ENCODE measurements at regions not wholly inside any gene's neighbourhood (a gene's known extent, or its start where the extent isn't known, plus 50 kb on each side); places are given as distances from the start of the nearest gene placed in this dataset.

DNA sequence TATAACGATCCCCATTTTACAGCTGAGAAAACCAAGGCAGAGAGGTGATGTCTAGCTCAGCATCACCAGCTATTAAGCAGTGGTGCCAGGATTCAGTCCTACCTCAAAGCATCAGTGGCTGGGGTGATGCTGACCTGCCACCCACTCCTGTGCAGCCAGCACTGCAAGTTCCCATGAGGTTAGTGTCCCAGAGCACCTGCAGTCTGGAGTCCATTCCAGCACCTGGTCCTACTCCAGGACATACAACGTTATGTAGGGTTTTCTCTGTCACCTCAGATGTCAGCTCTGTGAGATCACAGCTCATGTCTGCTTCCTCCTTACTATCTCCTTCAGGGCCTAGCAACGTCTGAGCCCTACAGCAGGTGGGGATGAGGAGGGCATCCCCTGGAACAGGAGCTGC is 328.0 kb upstream of the HS6ST1 start:
- H3K4me3 ChIP-seq (ENCODE audit: severe bottlenecking), result no peak overlapping the region
- H3K36me3 ChIP-seq (ENCODE audit: low read depth), result no peaks in the 10 kb centered on the region
- no peaks in the 10 kb centered on the region for H3K27me3 ChIP-seq (ENCODE audit: insufficient read depth, poor library complexity, severe bottlenecking)
- DNase-seq (ENCODE audit: low spot score), result no peak
- H3K27ac ChIP-seq (ENCODE audit: poor library complexity, severe bottlenecking), result no peak overlapping the region
- H3K4me1 ChIP-seq (ENCODE audit: insufficient read depth, poor library complexity, severe bottlenecking), result no peaks in the 10 kb centered on the region
- TF ChIP-seq, protein P1, sequence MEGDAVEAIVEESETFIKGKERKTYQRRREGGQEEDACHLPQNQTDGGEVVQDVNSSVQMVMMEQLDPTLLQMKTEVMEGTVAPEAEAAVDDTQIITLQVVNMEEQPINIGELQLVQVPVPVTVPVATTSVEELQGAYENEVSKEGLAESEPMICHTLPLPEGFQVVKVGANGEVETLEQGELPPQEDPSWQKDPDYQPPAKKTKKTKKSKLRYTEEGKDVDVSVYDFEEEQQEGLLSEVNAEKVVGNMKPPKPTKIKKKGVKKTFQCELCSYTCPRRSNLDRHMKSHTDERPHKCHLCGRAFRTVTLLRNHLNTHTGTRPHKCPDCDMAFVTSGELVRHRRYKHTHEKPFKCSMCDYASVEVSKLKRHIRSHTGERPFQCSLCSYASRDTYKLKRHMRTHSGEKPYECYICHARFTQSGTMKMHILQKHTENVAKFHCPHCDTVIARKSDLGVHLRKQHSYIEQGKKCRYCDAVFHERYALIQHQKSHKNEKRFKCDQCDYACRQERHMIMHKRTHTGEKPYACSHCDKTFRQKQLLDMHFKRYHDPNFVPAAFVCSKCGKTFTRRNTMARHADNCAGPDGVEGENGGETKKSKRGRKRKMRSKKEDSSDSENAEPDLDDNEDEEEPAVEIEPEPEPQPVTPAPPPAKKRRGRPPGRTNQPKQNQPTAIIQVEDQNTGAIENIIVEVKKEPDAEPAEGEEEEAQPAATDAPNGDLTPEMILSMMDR (IDR thresholded peaks at IDR 0.05; ENCODE audit: poor library complexity, severe bottlenecking), result no peak
- no peak for ATAC-seq (ENCODE audit: low read depth)
- H3K9me3 ChIP-seq (ENCODE audit: severe bottlenecking), result no peaks in the 10 kb centered on the region

DNA sequence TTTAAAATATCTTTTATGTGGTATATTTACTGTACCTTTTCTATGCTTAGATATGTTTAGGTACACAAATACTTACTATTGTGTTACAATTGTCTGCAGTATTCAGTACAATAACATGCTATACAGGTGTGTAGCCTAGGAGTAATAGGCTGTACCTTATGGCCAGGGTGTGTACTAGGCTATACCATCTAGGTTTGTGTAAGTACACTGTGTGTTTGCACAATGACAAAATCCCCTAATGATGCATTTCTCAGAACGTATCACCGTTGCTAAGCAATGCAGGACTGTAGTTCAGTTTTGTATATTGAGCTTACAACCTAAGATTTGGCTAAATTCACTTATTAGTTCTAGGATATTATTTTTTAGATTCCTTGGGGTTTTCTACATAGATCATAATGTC is 332.3 kb upstream of the HS6ST1 start:
- no peak overlapping the region for H3K27ac ChIP-seq (ENCODE audit: poor library complexity, severe bottlenecking)
- DNase-seq (ENCODE audit: low spot score) (no peak), ATAC-seq (ENCODE audit: low read depth) (no peak)
- no peaks in the 10 kb centered on the region for H3K4me1 ChIP-seq (ENCODE audit: insufficient read depth, poor library complexity, severe bottlenecking)
- H3K36me3 ChIP-seq (ENCODE audit: low read depth), result no peaks in the 10 kb centered on the region
- no peak overlapping the region for H3K4me3 ChIP-seq (ENCODE audit: severe bottlenecking)
- no peaks in the 10 kb centered on the region for H3K27me3 ChIP-seq (ENCODE audit: insufficient read depth, poor library complexity, severe bottlenecking)
- no peaks in the 10 kb centered on the region for H3K9me3 ChIP-seq (ENCODE audit: severe bottlenecking)
- TF ChIP-seq, protein P1 (IDR thresholded peaks at IDR 0.05; ENCODE audit: poor library complexity, severe bottlenecking), result no peak

DNA sequence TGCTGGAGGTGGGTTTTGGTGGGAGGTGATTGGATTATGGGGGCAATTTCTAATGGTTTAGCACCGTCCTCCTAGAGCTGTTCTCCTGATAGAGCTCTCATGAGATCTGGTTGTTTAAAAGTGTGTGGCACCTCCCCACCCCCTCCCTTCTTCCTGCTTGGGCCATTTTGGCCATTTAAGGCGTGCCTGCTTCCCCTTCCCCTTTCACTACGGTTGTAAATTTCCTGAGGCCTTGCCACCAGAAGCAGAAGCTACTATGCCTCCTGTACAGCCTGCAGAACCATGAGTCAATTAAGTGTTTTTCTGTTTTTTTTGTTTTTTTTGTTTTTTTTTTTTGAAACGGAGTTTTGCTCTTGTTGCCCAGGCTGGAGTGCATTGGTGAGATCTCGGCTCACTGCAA is 335.7 kb upstream of the HS6ST1 start:
- no peak for ATAC-seq (ENCODE audit: low read depth)
- no peak for DNase-seq (ENCODE audit: low spot score)
- Histone ChIP-seq H3K4me1 (ENCODE audit: insufficient read depth, poor library complexity, severe bottlenecking) (no peaks in the 10 kb centered on the region), H3K27ac (ENCODE audit: poor library complexity, severe bottlenecking) (no peak overlapping the region), H3K9me3 (ENCODE audit: severe bottlenecking) (no peaks in the 10 kb centered on the region), H3K27me3 (ENCODE audit: insufficient read depth, poor library complexity, severe bottlenecking) (peaks cover 4% of the 10 kb centered on the region), H3K36me3 (ENCODE audit: low read depth) (no peaks in the 10 kb centered on the region), H3K4me3 (ENCODE audit: severe bottlenecking) (no peak overlapping the region)
- TF ChIP-seq, protein P1 (IDR thresholded peaks at IDR 0.05; ENCODE audit: poor library complexity, severe bottlenecking), result no peak

DNA sequence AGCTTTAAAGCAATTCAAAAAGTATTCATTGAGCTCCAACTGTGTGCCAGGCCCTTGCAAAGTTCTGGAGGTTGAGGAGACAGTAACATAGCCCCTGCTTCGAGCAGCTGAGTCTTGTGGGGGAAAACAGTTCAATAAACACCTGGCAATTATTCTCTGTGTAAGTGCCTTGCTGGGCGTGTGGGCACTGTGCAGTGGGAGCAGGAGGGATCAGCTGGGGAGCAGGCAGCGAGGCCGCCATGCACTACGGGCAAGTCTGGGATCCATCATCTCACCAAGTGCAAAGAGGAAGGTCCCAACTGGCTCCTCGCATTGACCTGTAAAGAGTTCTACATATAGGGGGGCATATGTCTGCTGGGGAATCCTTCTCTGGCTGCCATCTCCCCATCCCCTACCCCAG is 342.2 kb upstream of the HS6ST1 start:
- peaks cover 4% of the 10 kb centered on the region for H3K27me3 ChIP-seq (ENCODE audit: insufficient read depth, poor library complexity, severe bottlenecking)
- TF ChIP-seq, protein P1 (IDR thresholded peaks at IDR 0.05; ENCODE audit: poor library complexity, severe bottlenecking), result no peak
- DNase-seq (ENCODE audit: low spot score), result no peak

DNA sequence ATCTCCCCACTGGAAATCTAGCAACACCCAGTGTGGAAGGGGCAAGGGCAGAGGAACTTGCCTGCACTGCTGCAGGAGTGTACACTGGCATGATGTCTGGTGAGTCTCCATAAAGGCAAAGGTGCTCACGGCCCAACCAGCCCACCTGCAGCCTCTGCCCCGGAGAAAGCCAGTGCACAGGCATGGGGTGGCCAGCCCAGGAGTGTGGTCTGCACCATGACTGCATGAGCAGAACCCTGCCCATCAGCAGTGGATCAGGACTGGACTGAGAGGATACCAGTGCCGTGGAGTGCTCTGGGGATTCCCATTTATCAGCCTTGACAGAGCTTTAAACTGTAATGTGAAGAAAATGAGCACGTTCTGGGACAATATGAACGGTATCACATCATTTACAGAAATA is 342.6 kb upstream of the HS6ST1 start:
- Histone ChIP-seq H3K27ac (ENCODE audit: poor library complexity, severe bottlenecking) (no peak overlapping the region), H3K4me3 (ENCODE audit: severe bottlenecking) (no peak overlapping the region), H3K9me3 (ENCODE audit: severe bottlenecking) (no peaks in the 10 kb centered on the region), H3K27me3 (ENCODE audit: insufficient read depth, poor library complexity, severe bottlenecking) (peaks cover 4% of the 10 kb centered on the region), H3K4me1 (ENCODE audit: insufficient read depth, poor library complexity, severe bottlenecking) (no peaks in the 10 kb centered on the region), H3K36me3 (ENCODE audit: low read depth) (no peaks in the 10 kb centered on the region)
- ATAC-seq (ENCODE audit: low read depth) (no peak), DNase-seq (ENCODE audit: low spot score) (no peak)
- TF ChIP-seq, protein P1 (IDR thresholded peaks at IDR 0.05; ENCODE audit: poor library complexity, severe bottlenecking), result no peak

More for the DNA sequence above, 342.2 kb upstream of the HS6ST1 start:
- Histone ChIP-seq H3K9me3 (ENCODE audit: severe bottlenecking) (no peaks in the 10 kb centered on the region), H3K27ac (ENCODE audit: poor library complexity, severe bottlenecking) (no peak overlapping the region), H3K4me1 (ENCODE audit: insufficient read depth, poor library complexity, severe bottlenecking) (no peaks in the 10 kb centered on the region), H3K4me3 (ENCODE audit: severe bottlenecking) (no peak overlapping the region), H3K36me3 (ENCODE audit: low read depth) (no peaks in the 10 kb centered on the region)
- no peak for ATAC-seq (ENCODE audit: low read depth)
